ENCODE measurements at regions not wholly inside any gene's neighbourhood (a gene's known extent, or its start where the extent isn't known, plus 50 kb on each side); places are given as distances from the start of the nearest gene placed in this dataset.

GRCh38 chr6:138004430-138005287 is 102.6 kb downstream of the PERP start:
- Histone ChIP-seq H3K27me3 (no peaks in the 10 kb centered on the region), H3K4me1 (no peaks in the 10 kb centered on the region), H3K9me3 (no peaks in the 10 kb centered on the region), H3K4me3 (no peak overlapping the region), H3K27ac (no peak overlapping the region), H3K36me3 (no peaks in the 10 kb centered on the region)
- intact Hi-C loops (cut with DNase I; ENCODE audit: low total_unique reads): no loop called here
- DNase-seq: no peak
- peak in 3 of 4 experiments; percentile 14 to 32 (median 15) for TF ChIP-seq CTCF (IDR thresholded peaks at IDR 0.05)
- TF ChIP-seq POLR2A (IDR thresholded peaks at IDR 0.05): no peak

GRCh38 chr6:138005846-138006245 is 101.4 kb downstream of the PERP start:
- no peak overlapping the region for H3K27ac ChIP-seq
- TF ChIP-seq POLR2A (IDR thresholded peaks at IDR 0.05) (no peak), CTCF (IDR thresholded peaks at IDR 0.05) (no peak)
- intact Hi-C loops (cut with DNase I; ENCODE audit: low total_unique reads): no loop called here

GRCh38 chr6:138007014-138007472 is 100.2 kb downstream of the PERP start:
- intact Hi-C loops (cut with DNase I; ENCODE audit: low total_unique reads): no loop called here
- TF ChIP-seq CTCF (IDR thresholded peaks at IDR 0.05) (peak in 2 of 4 experiments; percentile 24 to 36), POLR2A (IDR thresholded peaks at IDR 0.05) (no peak)
- Histone ChIP-seq H3K9me3 (no peaks in the 10 kb centered on the region), H3K27me3 (no peaks in the 10 kb centered on the region), H3K36me3 (no peaks in the 10 kb centered on the region), H3K27ac (no peak overlapping the region), H3K4me1 (no peaks in the 10 kb centered on the region), H3K4me3 (no peak overlapping the region)
- DNase-seq: no peak

More at GRCh38 chr6:138005846-138006245, 101.4 kb downstream of the PERP start:
- no peaks in the 10 kb centered on the region for H3K36me3 ChIP-seq
- no peaks in the 10 kb centered on the region for H3K9me3 ChIP-seq
- no peaks in the 10 kb centered on the region for H3K27me3 ChIP-seq
- DNase-seq: no peak
- no peaks in the 10 kb centered on the region for H3K4me1 ChIP-seq
- no peak overlapping the region for H3K4me3 ChIP-seq

GRCh38 chr6:138008791-138009190 is 98.4 kb downstream of the PERP start:
- Histone ChIP-seq H3K4me1 (no peaks in the 10 kb centered on the region), H3K27ac (no peak overlapping the region), H3K27me3 (no peaks in the 10 kb centered on the region), H3K36me3 (no peaks in the 10 kb centered on the region), H3K9me3 (no peaks in the 10 kb centered on the region), H3K4me3 (no peak overlapping the region)
- intact Hi-C loops (cut with DNase I; ENCODE audit: low total_unique reads): no loop called here
- TF ChIP-seq POLR2A (IDR thresholded peaks at IDR 0.05): no peak
- no peak for TF ChIP-seq CTCF (IDR thresholded peaks at IDR 0.05)
- DNase-seq: no peak

- H3K4me3 ChIP-seq: no peak overlapping the region
- intact Hi-C loops (cut with DNase I; ENCODE audit: low total_unique reads): no loop called here
- no peak overlapping the region for H3K27ac ChIP-seq
- no peak for DNase-seq
- H3K36me3 ChIP-seq: no peaks in the 10 kb centered on the region
- H3K4me1 ChIP-seq: no peaks in the 10 kb centered on the region
- no peaks in the 10 kb centered on the region for H3K27me3 ChIP-seq
- TF ChIP-seq CTCF (IDR thresholded peaks at IDR 0.05) (no peak), POLR2A (IDR thresholded peaks at IDR 0.05) (no peak)
- H3K9me3 ChIP-seq: no peaks in the 10 kb centered on the region
Observed at GRCh38 chr6:138011413-138011812, 95.8 kb downstream of the PERP start.

Measured in uterus (tissue), 3 donors.